ENCODE measurements at regions not wholly inside any gene's neighbourhood (a gene's known extent, or its start where the extent isn't known, plus 50 kb on each side); places are given as distances from the start of the nearest gene placed in this dataset.

GRCh38 chr18:76580288-76580962, 85.4 kb upstream of the ZNF516 start:
- H3K9me3 ChIP-seq (ENCODE audit: insufficient read depth, low read length, severe bottlenecking) = no peaks in the 10 kb centered on the region
- H2AFZ ChIP-seq (ENCODE audit: low read depth, low read length) = no peak overlapping the region
- peaks cover 14% of the 10 kb centered on the region for H3K27me3 ChIP-seq (ENCODE audit: insufficient read depth, low read length, poor library complexity)
- H3K4me3 ChIP-seq (ENCODE audit: low read depth in 1 of 2, low read length in 2 of 2) = no peak overlapping the region
- H4K20me1 ChIP-seq (ENCODE audit: insufficient read depth, low read length) = no peaks in the 10 kb centered on the region
- TF ChIP-seq CTCF (IDR thresholded peaks at IDR 0.05; ENCODE audit: borderline replicate concordance, extremely low read depth, low read length, poor library complexity, severe bottlenecking) (no peak), EZH2 (IDR thresholded peaks at IDR 0.05; ENCODE audit: borderline replicate concordance, low read depth, low read length, severe bottlenecking) (no peak)
- H3K4me2 ChIP-seq (ENCODE audit: insufficient read depth, low read length) = no peak overlapping the region
- no peak overlapping the region for H3K27ac ChIP-seq (ENCODE audit: low read length)
- H3K36me3 ChIP-seq (ENCODE audit: insufficient read depth, low read length) = no peaks in the 10 kb centered on the region
- ATAC-seq (ENCODE audit: insufficient read depth, low read depth) (no peak), DNase-seq (no peak)
- H3K79me2 ChIP-seq (ENCODE audit: insufficient read depth, low read length) = no peaks in the 10 kb centered on the region
- H3K4me1 ChIP-seq (ENCODE audit: insufficient read depth, low read length) = no peaks in the 10 kb centered on the region
- H3K9ac ChIP-seq (ENCODE audit: low read depth, low read length) = no peak overlapping the region

GRCh38 chr18:76579301-76579695, 84.3 kb upstream of the ZNF516 start:
- H2AFZ ChIP-seq (ENCODE audit: low read depth, low read length) = no peak overlapping the region
- no peak overlapping the region for H3K9ac ChIP-seq (ENCODE audit: low read depth, low read length)
- peaks cover 18% of the 10 kb centered on the region for H3K27me3 ChIP-seq (ENCODE audit: insufficient read depth, low read length, poor library complexity)
- TF ChIP-seq CTCF (IDR thresholded peaks at IDR 0.05; ENCODE audit: borderline replicate concordance, extremely low read depth, low read length, poor library complexity, severe bottlenecking) (no peak), EZH2 (IDR thresholded peaks at IDR 0.05; ENCODE audit: borderline replicate concordance, low read depth, low read length, severe bottlenecking) (no peak)
- no peaks in the 10 kb centered on the region for H4K20me1 ChIP-seq (ENCODE audit: insufficient read depth, low read length)
- H3K27ac ChIP-seq (ENCODE audit: low read length) = no peak overlapping the region
- no peak overlapping the region for H3K4me3 ChIP-seq (ENCODE audit: low read depth in 1 of 2, low read length in 2 of 2)
- H3K79me2 ChIP-seq (ENCODE audit: insufficient read depth, low read length) = no peaks in the 10 kb centered on the region
- H3K4me1 ChIP-seq (ENCODE audit: insufficient read depth, low read length) = no peaks in the 10 kb centered on the region
- ATAC-seq (ENCODE audit: insufficient read depth, low read depth) = no peak
- H3K9me3 ChIP-seq (ENCODE audit: insufficient read depth, low read length, severe bottlenecking) = no peaks in the 10 kb centered on the region
- H3K36me3 ChIP-seq (ENCODE audit: insufficient read depth, low read length) = no peaks in the 10 kb centered on the region
- H3K4me2 ChIP-seq (ENCODE audit: insufficient read depth, low read length) = no peak overlapping the region
- no peak for DNase-seq

DNA sequence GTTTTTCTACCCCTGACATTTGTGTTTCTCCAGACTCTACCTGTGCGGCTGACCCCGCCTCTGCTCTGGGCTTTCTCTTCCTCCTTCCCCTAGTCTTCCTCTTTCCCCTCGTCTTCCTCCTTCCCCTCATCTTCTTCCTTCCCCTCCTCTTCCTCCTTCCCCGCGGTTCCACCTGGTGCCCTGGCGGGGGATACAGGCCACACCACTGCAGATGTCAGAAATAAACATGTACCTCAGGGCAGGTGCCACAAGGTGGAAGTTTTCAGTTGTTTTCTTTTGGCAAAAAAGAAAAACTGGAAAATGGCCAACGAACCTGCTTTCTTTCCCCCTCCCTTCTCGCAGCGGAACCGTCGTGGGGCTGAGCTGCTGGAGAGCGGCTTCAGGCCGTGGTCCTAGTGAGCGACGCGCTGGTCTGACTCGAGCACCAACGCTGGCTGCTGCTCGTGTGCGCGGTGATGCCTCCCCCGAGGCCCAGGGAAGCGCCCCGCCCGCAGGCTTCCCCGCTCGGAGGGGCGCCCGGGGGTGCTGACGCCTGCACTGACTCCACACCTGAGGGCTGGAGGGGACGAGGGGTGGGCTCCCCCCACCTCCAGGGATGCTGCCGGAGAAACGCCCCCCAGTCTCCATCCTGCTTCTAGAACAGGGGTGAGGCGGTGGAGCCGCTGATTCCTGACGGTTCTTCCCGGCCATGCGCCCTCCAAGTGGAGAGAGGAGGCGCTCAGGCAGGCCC, 83.7 kb upstream of the ZNF516 start:
- DNase-seq = no peak
- H3K79me2 ChIP-seq (ENCODE audit: insufficient read depth, low read length) = no peaks in the 10 kb centered on the region
- H3K27ac ChIP-seq (ENCODE audit: low read length) = no peak overlapping the region
- ATAC-seq (ENCODE audit: insufficient read depth, low read depth) = no peak
- peaks cover 15% of the 10 kb centered on the region for H3K27me3 ChIP-seq (ENCODE audit: insufficient read depth, low read length, poor library complexity)
- no peak overlapping the region for H3K4me2 ChIP-seq (ENCODE audit: insufficient read depth, low read length)
- no peak overlapping the region for H3K9ac ChIP-seq (ENCODE audit: low read depth, low read length)
- H4K20me1 ChIP-seq (ENCODE audit: insufficient read depth, low read length) = no peaks in the 10 kb centered on the region
- no peaks in the 10 kb centered on the region for H3K9me3 ChIP-seq (ENCODE audit: insufficient read depth, low read length, severe bottlenecking)
- no peaks in the 10 kb centered on the region for H3K4me1 ChIP-seq (ENCODE audit: insufficient read depth, low read length)
- H3K36me3 ChIP-seq (ENCODE audit: insufficient read depth, low read length) = no peaks in the 10 kb centered on the region
- TF ChIP-seq EZH2 (IDR thresholded peaks at IDR 0.05; ENCODE audit: borderline replicate concordance, low read depth, low read length, severe bottlenecking) (no peak), CTCF (IDR thresholded peaks at IDR 0.05; ENCODE audit: borderline replicate concordance, extremely low read depth, low read length, poor library complexity, severe bottlenecking) (no peak)
- H3K4me3 ChIP-seq (ENCODE audit: low read depth in 1 of 2, low read length in 2 of 2) = no peak overlapping the region
- no peak overlapping the region for H2AFZ ChIP-seq (ENCODE audit: low read depth, low read length)

All from DND-41 (cell line).